ENCODE measurements at regions not wholly inside any gene's neighbourhood (a gene's known extent, or its start where the extent isn't known, plus 50 kb on each side); places are given as distances from the start of the nearest gene placed in this dataset.

DNA sequence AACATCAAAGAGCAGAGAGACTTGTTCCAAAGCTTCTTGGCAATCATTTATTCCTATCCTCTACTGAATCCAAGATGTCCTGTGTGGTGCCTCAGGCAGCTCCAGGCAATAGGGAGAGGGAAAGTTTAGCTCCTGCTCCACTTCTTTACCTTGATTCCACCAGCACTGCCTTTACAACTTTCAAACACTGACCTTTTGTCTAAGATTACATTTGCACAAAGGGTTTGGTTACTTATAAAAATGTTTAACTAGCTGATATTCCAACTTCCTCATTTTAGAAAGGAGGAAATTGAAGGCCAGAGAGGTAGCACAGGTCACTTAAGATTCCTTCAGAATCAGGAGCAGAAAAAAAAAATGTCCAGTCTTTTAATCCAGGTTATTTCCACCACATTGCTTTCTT lies 192.7 kb downstream of the BTG1 start:
- ATAC-seq (ENCODE audit: low FRiP score in 2 of 2) (no peak), DNase-seq (no peak)
- no peaks in the 10 kb centered on the region for H3K9me3 ChIP-seq
- peaks cover 0 to 9% (median 1%) of the 10 kb centered on the region in 4 donors for H3K4me1 ChIP-seq
- no peaks in the 10 kb centered on the region for H3K36me3 ChIP-seq
- no peak overlapping the region for H3K27ac ChIP-seq
- TF ChIP-seq EP300 (IDR thresholded peaks at IDR 0.05) (no peak), POLR2A (IDR thresholded peaks at IDR 0.05) (no peak), POLR2AphosphoS5 (IDR thresholded peaks at IDR 0.05) (no peak)
- TF ChIP-seq, protein P1, sequence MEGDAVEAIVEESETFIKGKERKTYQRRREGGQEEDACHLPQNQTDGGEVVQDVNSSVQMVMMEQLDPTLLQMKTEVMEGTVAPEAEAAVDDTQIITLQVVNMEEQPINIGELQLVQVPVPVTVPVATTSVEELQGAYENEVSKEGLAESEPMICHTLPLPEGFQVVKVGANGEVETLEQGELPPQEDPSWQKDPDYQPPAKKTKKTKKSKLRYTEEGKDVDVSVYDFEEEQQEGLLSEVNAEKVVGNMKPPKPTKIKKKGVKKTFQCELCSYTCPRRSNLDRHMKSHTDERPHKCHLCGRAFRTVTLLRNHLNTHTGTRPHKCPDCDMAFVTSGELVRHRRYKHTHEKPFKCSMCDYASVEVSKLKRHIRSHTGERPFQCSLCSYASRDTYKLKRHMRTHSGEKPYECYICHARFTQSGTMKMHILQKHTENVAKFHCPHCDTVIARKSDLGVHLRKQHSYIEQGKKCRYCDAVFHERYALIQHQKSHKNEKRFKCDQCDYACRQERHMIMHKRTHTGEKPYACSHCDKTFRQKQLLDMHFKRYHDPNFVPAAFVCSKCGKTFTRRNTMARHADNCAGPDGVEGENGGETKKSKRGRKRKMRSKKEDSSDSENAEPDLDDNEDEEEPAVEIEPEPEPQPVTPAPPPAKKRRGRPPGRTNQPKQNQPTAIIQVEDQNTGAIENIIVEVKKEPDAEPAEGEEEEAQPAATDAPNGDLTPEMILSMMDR (IDR thresholded peaks at IDR 0.05): no peak
- H3K4me3 ChIP-seq: no peak overlapping the region
- H3K27me3 ChIP-seq: no peaks in the 10 kb centered on the region

DNA sequence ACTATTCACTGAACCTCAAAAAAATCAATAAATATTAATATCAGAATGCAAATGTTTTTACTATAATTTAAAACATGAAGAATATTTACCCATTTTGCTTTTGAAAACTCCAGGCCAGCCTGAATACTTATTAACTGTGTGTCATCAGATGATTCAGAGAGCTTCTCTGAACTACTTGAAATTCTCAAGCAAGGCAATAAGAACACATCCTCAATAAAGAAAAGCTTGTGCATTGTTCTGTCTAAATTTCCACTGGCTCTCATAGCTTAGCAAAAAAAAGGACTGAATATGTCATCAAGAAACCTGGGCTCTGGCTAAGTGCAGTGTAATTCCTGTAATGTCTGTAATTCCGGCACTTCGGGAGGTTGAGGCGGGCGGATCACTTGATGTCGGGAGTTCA lies 194.1 kb downstream of the BTG1 start:
- ATAC-seq (ENCODE audit: low FRiP score in 2 of 2) (no peak), DNase-seq (no peak)
- Histone ChIP-seq H3K27ac (no peak overlapping the region), H3K4me3 (no peak overlapping the region), H3K9me3 (no peaks in the 10 kb centered on the region), H3K4me1 (peaks cover 0 to 15% (median 3%) of the 10 kb centered on the region in 4 donors), H3K27me3 (no peaks in the 10 kb centered on the region), H3K36me3 (no peaks in the 10 kb centered on the region)
- TF ChIP-seq POLR2AphosphoS5 (IDR thresholded peaks at IDR 0.05) (no peak), EP300 (IDR thresholded peaks at IDR 0.05) (no peak)
- 97 to 98% methylated on average over 5 of the region's 5 CpGs for WGBS, 2 donors

DNA sequence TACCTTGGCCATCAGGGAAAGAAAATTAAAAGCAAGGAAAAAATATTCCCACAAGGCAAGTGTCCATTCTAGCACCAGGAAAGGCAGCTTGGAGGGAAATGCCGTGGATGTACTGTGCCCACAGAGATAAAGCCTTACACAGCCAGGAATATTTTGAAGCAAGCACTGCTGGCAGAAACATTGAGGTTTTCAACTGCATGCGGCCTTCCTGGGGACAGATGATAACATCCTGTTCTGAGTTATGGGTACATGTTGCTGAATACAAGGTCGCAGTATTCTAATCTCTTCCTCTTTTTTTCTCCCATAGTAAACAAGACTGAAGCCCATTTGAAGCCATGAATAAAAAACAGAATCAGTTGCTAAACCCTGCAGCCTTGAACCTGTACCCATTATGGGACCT lies 197.1 kb downstream of the BTG1 start:
- WGBS, 2 donors: 54 to 58% methylated on average over 3 of the region's 3 CpGs
- peaks cover 0 to 15% (median 3%) of the 10 kb centered on the region in 4 donors for H3K4me1 ChIP-seq
- peak overlapping the region in 2 of 4 donors; percentile 42 to 52 for H3K27ac ChIP-seq
- no peaks in the 10 kb centered on the region for H3K36me3 ChIP-seq
- no peaks in the 10 kb centered on the region for H3K9me3 ChIP-seq
- peak in 1 of 2 donors; percentile 31 for DNase-seq
- H3K27me3 ChIP-seq: no peaks in the 10 kb centered on the region
- ATAC-seq (ENCODE audit: low FRiP score in 2 of 2): no peak
- no peak overlapping the region for H3K4me3 ChIP-seq
- no peak for TF ChIP-seq POLR2A (IDR thresholded peaks at IDR 0.05)
- peak; percentile 21 to 74 for TF ChIP-seq POLR2AphosphoS5 (IDR thresholded peaks at IDR 0.05)
- TF ChIP-seq, protein P1 (IDR thresholded peaks at IDR 0.05): no peak
- peak in 1 of 4 donors; percentile 11 for TF ChIP-seq EP300 (IDR thresholded peaks at IDR 0.05)

DNA sequence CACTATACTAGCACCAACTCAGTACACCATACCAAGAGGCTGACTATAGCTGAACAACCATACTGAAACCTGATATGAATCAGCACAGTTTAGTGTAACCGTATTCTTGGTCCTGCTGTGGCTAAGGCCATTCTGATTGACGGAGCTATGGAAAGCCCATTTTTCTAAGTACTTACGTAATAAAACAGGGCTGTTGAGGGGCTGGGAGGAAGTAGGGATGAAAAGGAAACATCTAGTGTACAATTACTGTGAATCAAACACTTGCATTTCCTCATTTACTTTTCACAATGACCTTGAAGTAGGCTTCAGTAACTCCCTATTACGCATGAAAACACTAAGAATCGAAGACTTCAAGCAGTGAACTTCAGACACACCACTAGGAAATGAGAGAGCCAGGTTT lies 198.2 kb downstream of the BTG1 start:
- Histone ChIP-seq H3K27me3 (no peaks in the 10 kb centered on the region), H3K9me3 (no peaks in the 10 kb centered on the region), H3K36me3 (no peaks in the 10 kb centered on the region), H3K27ac (peak overlapping the region in 2 of 4 donors; percentile 42 to 52), H3K4me1 (peaks cover 0 to 15% (median 3%) of the 10 kb centered on the region in 4 donors), H3K4me3 (no peak overlapping the region)
- WGBS, 2 donors: 62 to 66% methylated on average over 5 of the region's 5 CpGs
- DNase-seq (no peak), ATAC-seq (ENCODE audit: low FRiP score in 2 of 2) (peak; percentile 44 to 75)
- TF ChIP-seq POLR2A (IDR thresholded peaks at IDR 0.05): peak in 1 of 4 donors; percentile 15
- TF ChIP-seq, protein P1 (IDR thresholded peaks at IDR 0.05): no peak
- TF ChIP-seq POLR2AphosphoS5 (IDR thresholded peaks at IDR 0.05): no peak
- TF ChIP-seq EP300 (IDR thresholded peaks at IDR 0.05): no peak

DNA sequence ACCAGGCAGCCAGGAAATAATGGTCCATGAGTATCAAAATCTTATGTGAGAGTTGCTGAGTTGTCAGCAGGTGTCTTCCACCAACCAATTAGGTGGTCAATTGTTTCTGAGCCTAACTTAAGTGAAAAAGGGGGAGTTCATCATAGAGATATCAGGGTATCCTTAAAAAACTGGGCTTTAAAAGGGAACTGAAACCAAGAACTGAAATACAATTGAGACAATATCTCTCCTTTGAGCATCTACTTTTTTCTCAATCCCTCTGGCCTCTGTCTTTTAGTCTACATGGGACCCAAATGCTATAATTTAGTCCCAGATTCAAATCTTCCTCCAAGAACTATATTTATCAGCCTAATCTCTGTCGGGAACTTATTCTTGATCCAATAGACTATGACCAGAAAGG lies 201.0 kb downstream of the BTG1 start:
- Histone ChIP-seq H3K27ac (no peak overlapping the region), H3K9me3 (no peaks in the 10 kb centered on the region), H3K4me3 (no peak overlapping the region), H3K27me3 (no peaks in the 10 kb centered on the region), H3K36me3 (no peaks in the 10 kb centered on the region), H3K4me1 (peaks cover 0 to 15% (median 3%) of the 10 kb centered on the region in 4 donors)
- WGBS, 2 donors: 87 to 100% methylated on average over 1 of the region's 1 CpG
- no peak for TF ChIP-seq POLR2AphosphoS5 (IDR thresholded peaks at IDR 0.05)
- TF ChIP-seq POLR2A (IDR thresholded peaks at IDR 0.05): no peak
- TF ChIP-seq EP300 (IDR thresholded peaks at IDR 0.05): no peak
- TF ChIP-seq, protein P1 (IDR thresholded peaks at IDR 0.05): no peak
- no peak for DNase-seq
- ATAC-seq (ENCODE audit: low FRiP score in 2 of 2): no peak
